ENCODE measurements at regions not wholly inside any gene's neighbourhood (a gene's known extent, or its start where the extent isn't known, plus 50 kb on each side); places are given as distances from the start of the nearest gene placed in this dataset.

- TF ChIP-seq EZH2 (IDR thresholded peaks at IDR 0.05; ENCODE audit: borderline replicate concordance, low read depth, low read length, poor library complexity, severe bottlenecking), result no peak
- TF ChIP-seq, protein P1, sequence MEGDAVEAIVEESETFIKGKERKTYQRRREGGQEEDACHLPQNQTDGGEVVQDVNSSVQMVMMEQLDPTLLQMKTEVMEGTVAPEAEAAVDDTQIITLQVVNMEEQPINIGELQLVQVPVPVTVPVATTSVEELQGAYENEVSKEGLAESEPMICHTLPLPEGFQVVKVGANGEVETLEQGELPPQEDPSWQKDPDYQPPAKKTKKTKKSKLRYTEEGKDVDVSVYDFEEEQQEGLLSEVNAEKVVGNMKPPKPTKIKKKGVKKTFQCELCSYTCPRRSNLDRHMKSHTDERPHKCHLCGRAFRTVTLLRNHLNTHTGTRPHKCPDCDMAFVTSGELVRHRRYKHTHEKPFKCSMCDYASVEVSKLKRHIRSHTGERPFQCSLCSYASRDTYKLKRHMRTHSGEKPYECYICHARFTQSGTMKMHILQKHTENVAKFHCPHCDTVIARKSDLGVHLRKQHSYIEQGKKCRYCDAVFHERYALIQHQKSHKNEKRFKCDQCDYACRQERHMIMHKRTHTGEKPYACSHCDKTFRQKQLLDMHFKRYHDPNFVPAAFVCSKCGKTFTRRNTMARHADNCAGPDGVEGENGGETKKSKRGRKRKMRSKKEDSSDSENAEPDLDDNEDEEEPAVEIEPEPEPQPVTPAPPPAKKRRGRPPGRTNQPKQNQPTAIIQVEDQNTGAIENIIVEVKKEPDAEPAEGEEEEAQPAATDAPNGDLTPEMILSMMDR (conservative IDR thresholded peaks at IDR 0.05; ENCODE audit: low read depth, low read length), result no peak
These were observed 515.6 kb upstream of the ST8SIA4 start for GRCh38 chr5:101418713-101419118.

Data from A673 (cell line).